Prostate gland (tissue), 2 donors: ENCODE measurements at regions not wholly inside any gene's neighbourhood (a gene's known extent, or its start where the extent isn't known, plus 50 kb on each side); places are given as distances from the start of the nearest gene placed in this dataset.

Experiments
- DNase-seq: peaks from one replicate; pipeline ENCODE4 v3.0.0-alpha.2; 2019; ENCODE audit warnings: low spot score
- H3K27ac ChIP-seq, 2 donors: fragments of 200-600 bp; sonication (generic); 2 replicates each; pipeline ENCODE4 v1.5.1; 2017 to 2019
- H3K27me3 ChIP-seq: fragments of 200-600 bp; sonication (generic); replicated peaks from 2 replicates; pipeline ENCODE4 v1.5.1; 2019; ENCODE audit not compliant: insufficient read depth
- H3K36me3 ChIP-seq, 2 donors: fragments of 200-600 bp; sonication (generic); 1 replicate in 1 of 2; 2 replicates in 1 of 2; pipeline versions ENCODE4 v1.5.1 to v1.8.1; 2017 to 2019
- H3K4me1 ChIP-seq: fragments of 200-600 bp; sonication (generic); replicated peaks from 2 replicates; pipeline ENCODE4 v1.5.1; 2019
- H3K4me3 ChIP-seq, 2 donors: fragments of 200-600 bp; sonication (generic); 2 replicates each; pipeline ENCODE4 v1.5.1; 2017 to 2019
- H3K9me3 ChIP-seq: fragments of 200-600 bp; sonication (generic); 2 replicates; pipeline ENCODE4 v1.5.1; 2017
- CTCF ChIP-seq, 4 experiments: fragments of 200-600 bp in 2 of 4; fragments of 450-650 bp in 2 of 4; sonication (generic) in 2 of 4; IDR thresholded peaks; 1 replicate in 3 of 4; 2 replicates in 1 of 4; pipeline ENCODE4 v1.5.1; 2016 to 2019; ENCODE audit warnings: antibody characterized with exemption in 4 of 4, mild to moderate bottlenecking in 2 of 4, moderate library complexity in 2 of 4
- POLR2A ChIP-seq: fragments of 450-650 bp; IDR thresholded peaks from one replicate; pipeline ENCODE4 v1.6.1; 2016; ENCODE audit warnings: antibody characterized with exemption, mild to moderate bottlenecking
- POLR2AphosphoS5 ChIP-seq: sonication (generic); formaldehyde crosslinking; IDR thresholded peaks from one replicate; pipeline ENCODE4 v1.6.1; 2017; ENCODE audit warnings: antibody characterized with exemption
- WGBS: methylation state at CpG from one replicate; pipeline ENCODE4 v1.1.5; 2018; 5-methylcytosine and 5-hydroxymethylcytosine counted together
- intact Hi-C: fragments of 100-400 bp; cut with DNase I; formaldehyde crosslinking; loops from one replicate; pipeline ENCODE4 v1.14.2; 2022

- TF ChIP-seq POLR2A (no peak), POLR2AphosphoS5 (no peak), CTCF (IDR thresholded peaks at IDR 0.05) (no peak)
- intact Hi-C loops, result no loop called here
- no peaks in the 10 kb centered on the region for H3K4me1 ChIP-seq
- no peak for DNase-seq
- no peak overlapping the region for H3K4me3 ChIP-seq
- no peaks in the 10 kb centered on the region for H3K9me3 ChIP-seq
- no peaks in the 10 kb centered on the region for H3K27me3 ChIP-seq
- H3K27ac ChIP-seq, result no peak overlapping the region
- WGBS, result 78% methylated on average over 1 of the region's 1 CpG
- H3K36me3 ChIP-seq, result no peaks in the 10 kb centered on the region
These were observed 1536.7 kb downstream of the SI start for GRCh38 chr3:163541629-163542028.

- H3K36me3 ChIP-seq, result no peaks in the 10 kb centered on the region
- no peaks in the 10 kb centered on the region for H3K27me3 ChIP-seq
- H3K27ac ChIP-seq, result no peak overlapping the region
- DNase-seq, result no peak
- no peaks in the 10 kb centered on the region for H3K9me3 ChIP-seq
- WGBS, result 88% methylated on average over 4 of the region's 4 CpGs
- intact Hi-C loops, result no loop called here
- H3K4me3 ChIP-seq, result no peak overlapping the region
- H3K4me1 ChIP-seq, result no peaks in the 10 kb centered on the region
- TF ChIP-seq POLR2A (no peak), POLR2AphosphoS5 (no peak), CTCF (IDR thresholded peaks at IDR 0.05) (no peak)
These were observed 1539.9 kb downstream of the SI start for GRCh38 chr3:163538387-163538786.

- Histone ChIP-seq H3K9me3 (no peaks in the 10 kb centered on the region), H3K27me3 (no peaks in the 10 kb centered on the region), H3K4me1 (no peaks in the 10 kb centered on the region), H3K4me3 (no peak overlapping the region), H3K36me3 (no peaks in the 10 kb centered on the region), H3K27ac (no peak overlapping the region)
- intact Hi-C loops, result no loop called here
- TF ChIP-seq POLR2A (no peak), CTCF (IDR thresholded peaks at IDR 0.05) (no peak), POLR2AphosphoS5 (no peak)
- DNase-seq, result no peak
- WGBS, result 95% methylated on average over 1 of the region's 1 CpG
These were observed 1544.9 kb downstream of the SI start for GRCh38 chr3:163533381-163533780.

GRCh38 chr3:163523375-163523774 is 1554.9 kb downstream of the SI start:
- H3K9me3 ChIP-seq, result no peaks in the 10 kb centered on the region
- no peak overlapping the region for H3K4me3 ChIP-seq
- no peaks in the 10 kb centered on the region for H3K4me1 ChIP-seq
- TF ChIP-seq CTCF (IDR thresholded peaks at IDR 0.05) (no peak), POLR2AphosphoS5 (no peak), POLR2A (no peak)
- no peak for DNase-seq
- intact Hi-C loops, result no loop called here
- 80% methylated on average over 1 of the region's 1 CpG for WGBS
- no peaks in the 10 kb centered on the region for H3K27me3 ChIP-seq
- H3K36me3 ChIP-seq, result no peaks in the 10 kb centered on the region
- H3K27ac ChIP-seq, result no peak overlapping the region

GRCh38 chr3:163521261-163521660 is 1557.0 kb downstream of the SI start:
- Histone ChIP-seq H3K36me3 (no peaks in the 10 kb centered on the region), H3K9me3 (no peaks in the 10 kb centered on the region), H3K27ac (no peak overlapping the region), H3K4me1 (no peaks in the 10 kb centered on the region), H3K4me3 (no peak overlapping the region), H3K27me3 (no peaks in the 10 kb centered on the region)
- 90% methylated on average over 1 of the region's 1 CpG for WGBS
- TF ChIP-seq POLR2A, result no peak
- TF ChIP-seq CTCF (IDR thresholded peaks at IDR 0.05), result no peak
- no peak for TF ChIP-seq POLR2AphosphoS5
- no peak for DNase-seq
- intact Hi-C loops, result no loop called here
